Left ventricle myocardium inferior (tissue), 1 donor: ENCODE measurements at regions not wholly inside any gene's neighbourhood (a gene's known extent, or its start where the extent isn't known, plus 50 kb on each side); places are given as distances from the start of the nearest gene placed in this dataset.

Experiments used
- DNase-seq: peaks from one replicate; pipeline ENCODE4 v3.0.0-alpha.2; 2020
- H3K27ac ChIP-seq: fragments of 200-600 bp; replicated peaks from 2 replicates; pipeline ENCODE4 v1.8.0; 2021
- H3K27me3 ChIP-seq: fragments of 200-600 bp; 2 replicates; pipeline ENCODE4 v1.8.0; 2021; ENCODE audit warnings: low read depth
- H3K36me3 ChIP-seq: fragments of 200-600 bp; 2 replicates; pipeline ENCODE4 v1.8.0; 2021
- H3K4me1 ChIP-seq: fragments of 200-600 bp; 2 replicates; pipeline ENCODE4 v1.8.0; 2021
- H3K4me3 ChIP-seq: fragments of 200-600 bp; 2 replicates; pipeline ENCODE4 v1.8.0; 2021; ENCODE audit warnings: mild to moderate bottlenecking, moderate library complexity
- H3K9me3 ChIP-seq: fragments of 200-600 bp; replicated peaks from 2 replicates; pipeline ENCODE4 v1.8.0; 2021
- intact Hi-C: fragments of 100-400 bp; cut with micrococcal nuclease; formaldehyde crosslinking; loops from one replicate; pipeline ENCODE4 v1.11.0; 2022
- TF ChIP-seq, protein P1 (sequence below): fragments of 200-600 bp; IDR thresholded peaks from 2 replicates; pipeline ENCODE4 v1.8.0; 2021; ENCODE audit warnings: antibody characterized with exemption, mild to moderate bottlenecking, borderline replicate concordance
- donor health status: DM: no; HTN: yes; CAD: no; lungs with severe emphysema.

DNA sequence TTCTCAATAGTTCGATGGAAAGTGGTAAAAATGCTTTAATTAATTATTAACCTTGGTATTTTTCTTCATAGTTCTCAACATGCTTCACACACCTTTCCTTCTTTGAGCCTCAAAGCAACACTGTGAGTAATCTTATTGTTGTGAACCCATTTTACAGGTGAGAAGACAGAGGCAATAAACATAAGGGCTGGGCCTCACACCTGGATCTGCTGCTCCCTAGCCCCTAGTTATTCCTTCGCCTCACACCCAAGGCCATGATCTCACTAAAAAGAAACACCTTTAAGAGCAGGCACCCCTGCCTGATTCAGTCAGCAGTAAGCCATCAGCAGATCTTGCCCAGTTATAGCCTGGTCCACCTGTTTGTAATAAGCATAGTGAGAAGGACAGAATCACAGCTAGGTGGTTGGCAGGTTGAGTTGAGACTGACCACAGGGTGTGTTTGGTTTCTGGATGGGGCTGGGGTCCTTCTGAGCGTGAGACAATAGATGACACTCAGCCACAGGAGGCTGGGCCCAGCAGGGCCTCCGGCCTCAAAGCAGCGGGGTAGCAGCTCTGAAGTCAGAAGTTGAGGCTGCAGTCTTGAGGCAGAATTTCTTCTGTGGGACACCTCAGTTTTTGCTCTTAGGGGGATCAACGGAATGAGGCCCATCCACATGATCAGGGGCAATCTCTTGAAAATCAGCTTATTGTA lies 203.9 kb downstream of the RHOU start:
- peak overlapping the region; percentile 81 for H3K27ac ChIP-seq
- DNase-seq, result no peak
- intact Hi-C loops, result no loop called here
- no peak overlapping the region for H3K4me3 ChIP-seq
- no peaks in the 10 kb centered on the region for H3K9me3 ChIP-seq
- TF ChIP-seq, protein P1, sequence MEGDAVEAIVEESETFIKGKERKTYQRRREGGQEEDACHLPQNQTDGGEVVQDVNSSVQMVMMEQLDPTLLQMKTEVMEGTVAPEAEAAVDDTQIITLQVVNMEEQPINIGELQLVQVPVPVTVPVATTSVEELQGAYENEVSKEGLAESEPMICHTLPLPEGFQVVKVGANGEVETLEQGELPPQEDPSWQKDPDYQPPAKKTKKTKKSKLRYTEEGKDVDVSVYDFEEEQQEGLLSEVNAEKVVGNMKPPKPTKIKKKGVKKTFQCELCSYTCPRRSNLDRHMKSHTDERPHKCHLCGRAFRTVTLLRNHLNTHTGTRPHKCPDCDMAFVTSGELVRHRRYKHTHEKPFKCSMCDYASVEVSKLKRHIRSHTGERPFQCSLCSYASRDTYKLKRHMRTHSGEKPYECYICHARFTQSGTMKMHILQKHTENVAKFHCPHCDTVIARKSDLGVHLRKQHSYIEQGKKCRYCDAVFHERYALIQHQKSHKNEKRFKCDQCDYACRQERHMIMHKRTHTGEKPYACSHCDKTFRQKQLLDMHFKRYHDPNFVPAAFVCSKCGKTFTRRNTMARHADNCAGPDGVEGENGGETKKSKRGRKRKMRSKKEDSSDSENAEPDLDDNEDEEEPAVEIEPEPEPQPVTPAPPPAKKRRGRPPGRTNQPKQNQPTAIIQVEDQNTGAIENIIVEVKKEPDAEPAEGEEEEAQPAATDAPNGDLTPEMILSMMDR, result no peak
- H3K27me3 ChIP-seq, result no peaks in the 10 kb centered on the region
- peaks cover 39% of the 10 kb centered on the region for H3K4me1 ChIP-seq
- no peaks in the 10 kb centered on the region for H3K36me3 ChIP-seq

DNA sequence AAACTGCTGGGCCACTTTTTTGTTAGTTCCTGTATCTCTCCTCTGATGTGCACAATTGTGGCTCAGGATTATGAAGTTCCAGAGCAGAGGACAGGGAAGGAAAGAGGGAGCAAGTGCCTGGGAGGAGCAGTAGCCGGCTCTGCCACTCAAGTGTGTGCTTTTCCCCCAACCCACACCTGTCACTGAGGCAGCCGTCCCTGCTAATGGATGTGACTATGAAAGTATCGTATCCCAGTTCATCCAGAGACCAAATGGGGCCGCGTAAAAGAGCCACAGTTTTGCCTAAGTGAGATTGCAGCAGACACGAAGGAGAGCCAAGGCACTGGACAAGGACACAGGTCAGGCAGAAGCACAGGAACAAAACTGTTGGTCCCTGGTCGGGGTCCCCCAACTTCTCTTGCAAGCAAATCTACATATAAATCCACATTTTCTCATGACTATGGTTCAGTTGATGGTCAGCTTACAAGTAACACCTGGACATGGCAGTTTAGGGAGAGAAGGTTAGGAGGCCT lies 204.7 kb downstream of the RHOU start:
- DNase-seq, result no peak
- TF ChIP-seq, protein P1, result no peak
- H3K36me3 ChIP-seq, result no peaks in the 10 kb centered on the region
- H3K4me1 ChIP-seq, result peaks cover 39% of the 10 kb centered on the region
- intact Hi-C loops, result no loop called here
- no peaks in the 10 kb centered on the region for H3K9me3 ChIP-seq
- no peaks in the 10 kb centered on the region for H3K27me3 ChIP-seq
- no peak overlapping the region for H3K4me3 ChIP-seq
- no peak overlapping the region for H3K27ac ChIP-seq

DNA sequence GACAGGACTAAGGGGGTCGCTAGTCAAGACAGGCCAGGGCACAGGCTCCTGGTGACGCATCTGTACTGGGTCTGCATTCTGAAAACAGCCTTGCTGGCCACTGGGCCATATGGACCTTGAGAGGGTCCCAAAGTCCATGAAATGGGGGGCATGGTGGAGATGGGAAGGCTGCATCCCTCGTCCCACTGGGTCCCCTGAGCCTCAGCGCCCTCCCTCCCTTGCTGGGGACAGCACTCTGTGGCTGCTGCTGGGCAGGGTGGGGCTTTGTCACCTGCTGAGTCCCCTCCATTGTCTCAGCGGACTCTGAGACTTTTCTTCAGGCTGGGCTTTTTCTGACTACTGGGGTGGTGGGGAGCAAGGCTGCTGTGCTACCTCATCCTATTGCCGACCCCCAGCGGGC lies 205.2 kb downstream of the RHOU start:
- no peak overlapping the region for H3K27ac ChIP-seq
- no peaks in the 10 kb centered on the region for H3K27me3 ChIP-seq
- peaks cover 39% of the 10 kb centered on the region for H3K4me1 ChIP-seq

DNA sequence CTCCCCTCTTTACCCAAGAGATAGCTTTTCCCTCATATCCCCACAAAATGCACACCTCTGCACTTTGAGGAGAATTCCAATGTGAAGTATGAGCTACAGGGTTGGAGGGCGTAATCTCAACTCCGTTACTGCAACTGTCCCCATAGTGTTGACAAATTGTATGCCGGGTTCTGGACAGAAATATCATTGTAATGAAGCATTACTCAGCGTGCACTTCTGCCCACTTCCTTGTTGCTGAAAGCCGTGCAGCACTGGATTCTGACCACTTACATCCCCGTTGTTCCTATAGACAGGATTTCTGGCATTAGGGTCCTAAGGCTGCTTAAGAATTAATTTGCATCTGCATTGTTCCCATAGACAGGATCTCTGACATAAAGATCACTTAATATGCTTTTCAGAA lies 205.6 kb downstream of the RHOU start:
- no peak for DNase-seq
- TF ChIP-seq, protein P1, result no peak
- H3K4me1 ChIP-seq, result peaks cover 35% of the 10 kb centered on the region
- no peaks in the 10 kb centered on the region for H3K9me3 ChIP-seq
- no peak overlapping the region for H3K27ac ChIP-seq
- no peak overlapping the region for H3K4me3 ChIP-seq
- H3K36me3 ChIP-seq, result no peaks in the 10 kb centered on the region
- intact Hi-C loops, result no loop called here
- H3K27me3 ChIP-seq, result no peaks in the 10 kb centered on the region

More for the DNA sequence above, 205.2 kb downstream of the RHOU start:
- Histone ChIP-seq H3K36me3 (no peaks in the 10 kb centered on the region), H3K9me3 (no peaks in the 10 kb centered on the region), H3K4me3 (no peak overlapping the region)
- TF ChIP-seq, protein P1, result no peak
- no peak for DNase-seq
- intact Hi-C loops, result no loop called here

DNA sequence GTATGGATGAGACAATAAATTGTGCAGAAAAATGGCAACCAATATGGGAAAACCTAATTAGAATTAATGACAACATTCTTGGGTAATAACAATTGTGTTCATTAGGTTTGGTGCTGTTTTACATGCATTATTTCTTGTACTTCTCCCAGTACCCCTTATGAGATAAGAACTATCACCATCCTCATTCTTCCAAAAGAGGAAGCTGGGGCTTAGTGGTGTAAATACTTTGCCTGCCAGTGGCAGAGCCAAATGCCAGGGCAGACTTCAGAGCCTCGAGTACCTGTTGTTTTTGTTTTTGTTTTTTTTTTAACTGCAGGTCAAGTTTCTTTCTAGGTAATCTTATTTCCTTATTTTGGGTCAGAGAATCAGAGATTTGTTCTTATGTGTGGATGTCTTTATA lies 206.4 kb downstream of the RHOU start:
- H3K27me3 ChIP-seq, result no peaks in the 10 kb centered on the region
- peaks cover 28% of the 10 kb centered on the region for H3K4me1 ChIP-seq
- no peaks in the 10 kb centered on the region for H3K36me3 ChIP-seq
- no peaks in the 10 kb centered on the region for H3K9me3 ChIP-seq
- no peak overlapping the region for H3K27ac ChIP-seq
- intact Hi-C loops, result no loop called here
- no peak overlapping the region for H3K4me3 ChIP-seq
- TF ChIP-seq, protein P1, result no peak
- no peak for DNase-seq
